IPS-NIHi7 (cell line): ENCODE measurements at regions not wholly inside any gene's neighbourhood (a gene's known extent, or its start where the extent isn't known, plus 50 kb on each side); places are given as distances from the start of the nearest gene placed in this dataset.
"Not testable (repeated sequence)": the region's sequence is repeated elsewhere in the genome, so short reads cannot be mapped to it uniquely, and the experiment has no call there.

Experiments
- DNase-seq: peaks from one replicate; pipeline ENCODE4 v3.0.0; 2012; ENCODE audit warnings: mixed read lengths; ENCODE audit errors: extremely low spot score

DNA sequence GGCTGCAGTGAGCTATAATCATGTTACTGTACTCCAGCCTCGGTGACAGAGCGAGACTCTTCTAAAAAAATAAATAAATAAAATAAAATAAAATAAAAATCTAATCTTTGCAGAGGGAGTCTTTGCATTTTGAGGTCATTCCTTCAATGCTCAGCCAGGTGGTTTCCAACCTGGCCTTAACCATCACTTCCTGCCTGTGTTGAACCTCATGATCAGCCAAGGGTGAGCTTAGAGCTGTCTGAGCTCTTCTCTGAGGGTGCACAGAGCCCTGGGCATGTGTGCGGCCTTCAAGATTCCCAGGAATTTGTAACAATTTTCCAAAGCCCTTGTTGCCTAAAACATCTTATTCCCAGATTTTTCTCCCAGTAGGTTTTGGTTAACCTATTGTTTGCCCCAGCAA lies 94.3 kb downstream of the KCNJ12 start:
- DNase-seq, result not testable (repeated sequence)

DNA sequence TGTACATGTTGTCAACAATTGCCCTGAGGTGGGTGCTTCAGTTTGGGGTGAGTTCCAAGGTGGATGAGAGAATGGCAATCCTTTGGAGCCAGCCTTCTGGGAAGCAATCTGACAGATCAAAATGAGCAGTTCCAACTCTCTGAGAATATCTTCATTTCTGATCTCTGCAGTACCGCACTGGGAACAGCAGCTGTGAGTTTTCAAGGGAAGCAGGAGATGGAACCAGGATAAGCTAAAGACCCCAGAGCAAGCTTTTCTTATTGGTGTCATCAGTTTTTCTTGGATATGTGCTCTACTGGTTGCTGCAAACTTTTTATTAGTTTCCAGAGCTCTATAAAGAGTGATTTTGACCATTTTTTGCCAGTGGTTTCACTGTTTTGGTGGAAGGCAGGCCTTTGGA lies 94.7 kb downstream of the KCNJ12 start:
- no peak for DNase-seq

DNA sequence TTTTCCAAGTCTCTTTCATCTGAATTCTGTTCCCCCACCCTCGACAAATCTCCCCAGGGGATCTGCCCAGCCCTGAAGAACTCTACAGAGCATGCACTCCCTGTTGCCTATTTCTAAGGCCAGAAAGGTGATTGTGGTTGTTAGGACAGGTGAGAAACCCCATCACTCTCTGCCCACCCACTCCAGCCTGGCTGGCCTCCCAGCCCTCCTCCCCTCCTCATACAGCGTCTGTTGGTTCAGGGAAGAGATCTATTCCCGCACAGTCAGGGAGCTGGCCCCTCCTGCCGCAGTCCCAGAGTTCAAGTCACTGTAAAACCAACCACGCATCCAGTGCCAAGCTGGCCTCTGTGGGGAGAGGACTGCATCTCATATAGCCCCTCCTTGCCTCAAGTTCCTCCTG lies 98.7 kb downstream of the KCNJ12 start:
- no peak for DNase-seq

DNA sequence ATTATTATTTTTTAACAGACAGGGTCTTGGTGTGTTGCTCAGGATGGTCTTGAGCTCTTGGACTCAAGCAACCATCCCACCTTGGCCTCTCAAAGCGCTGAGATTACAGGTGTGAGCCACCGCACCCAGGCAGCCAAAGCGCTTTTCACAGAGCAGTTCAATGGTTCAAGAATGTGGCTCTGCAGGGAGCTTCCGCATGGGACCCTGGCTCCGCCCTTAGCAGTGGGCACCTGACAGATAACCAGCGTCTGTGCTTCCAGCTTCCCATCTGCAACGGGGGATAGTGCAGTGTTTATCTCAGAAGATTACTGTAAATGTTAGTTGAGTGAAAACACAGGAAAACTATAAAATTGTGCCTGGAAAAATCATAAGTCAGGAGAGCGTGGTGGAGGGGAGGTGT lies 99.4 kb downstream of the KCNJ12 start:
- DNase-seq, result no peak

DNA sequence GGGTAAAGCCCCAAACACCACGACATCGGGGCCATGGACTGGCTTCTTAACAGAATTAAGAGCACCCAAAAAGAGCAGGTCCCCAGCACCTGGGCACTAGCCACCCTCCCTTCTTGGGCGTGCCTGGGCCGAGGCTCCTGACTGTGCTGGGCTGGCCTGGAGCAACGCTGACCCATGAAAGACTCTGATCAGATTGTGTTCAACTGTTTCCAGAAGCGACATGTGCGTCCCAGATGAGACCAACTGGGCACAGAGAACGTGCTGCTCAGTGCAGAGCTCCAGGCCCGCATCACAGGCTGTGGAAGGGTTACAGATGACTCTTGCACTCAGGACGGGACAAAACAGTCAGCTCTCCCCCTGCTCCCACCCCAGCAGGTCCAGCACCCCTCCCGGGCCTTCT lies 100.7 kb downstream of the KCNJ12 start:
- DNase-seq, result no peak

DNA sequence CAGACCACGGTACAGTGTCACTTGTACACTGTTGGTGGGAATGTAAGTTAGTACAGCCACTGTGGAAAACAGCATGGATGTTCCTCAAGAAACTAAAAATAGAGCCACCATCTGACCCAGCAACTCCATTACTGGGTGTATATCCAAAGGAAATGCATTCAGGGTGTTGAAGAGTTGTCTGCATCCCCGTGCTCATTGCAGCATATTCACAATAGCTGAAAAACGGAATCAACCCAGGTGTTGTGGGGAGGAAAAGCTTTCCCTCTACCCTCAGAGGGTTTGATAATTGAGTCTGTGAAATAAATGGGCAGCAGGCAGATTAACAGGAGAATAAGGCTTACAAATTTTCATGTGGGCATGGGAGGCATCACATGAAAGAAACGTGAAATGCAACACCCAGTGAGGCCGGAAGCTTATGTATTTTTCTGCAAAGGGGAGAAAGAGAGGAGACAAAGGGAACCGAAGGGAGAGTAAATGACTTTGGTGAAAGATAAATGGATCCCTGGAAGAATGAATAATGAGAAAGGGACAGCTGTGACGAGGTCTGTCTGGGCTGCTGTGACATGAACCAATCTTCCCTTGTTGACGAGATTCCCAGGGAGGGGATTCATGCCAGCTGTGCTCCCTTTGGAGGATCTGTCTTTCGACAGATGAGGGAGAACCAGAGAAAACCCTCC lies 106.2 kb downstream of the KCNJ12 start:
- no peak for DNase-seq

DNA sequence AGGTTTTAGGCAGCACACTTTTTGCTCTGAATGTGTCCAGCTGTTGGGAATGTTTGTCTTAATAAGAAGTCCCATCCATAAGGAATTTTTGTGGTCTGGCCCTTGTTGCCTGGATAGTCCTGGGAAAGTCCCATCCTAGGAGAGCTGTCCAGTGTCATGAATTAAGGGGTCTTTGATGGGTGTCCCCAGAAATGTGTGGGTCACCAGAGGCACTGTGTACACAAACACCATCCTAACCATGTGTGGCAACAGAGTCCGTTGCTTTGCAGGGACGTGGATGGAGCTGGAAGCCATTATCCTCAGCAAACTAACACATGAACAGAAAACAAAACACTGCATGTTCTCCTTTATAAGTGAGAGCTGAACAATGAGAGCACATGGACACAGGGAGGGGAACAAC lies 111.9 kb downstream of the KCNJ12 start:
- DNase-seq, result not testable (repeated sequence)

DNA sequence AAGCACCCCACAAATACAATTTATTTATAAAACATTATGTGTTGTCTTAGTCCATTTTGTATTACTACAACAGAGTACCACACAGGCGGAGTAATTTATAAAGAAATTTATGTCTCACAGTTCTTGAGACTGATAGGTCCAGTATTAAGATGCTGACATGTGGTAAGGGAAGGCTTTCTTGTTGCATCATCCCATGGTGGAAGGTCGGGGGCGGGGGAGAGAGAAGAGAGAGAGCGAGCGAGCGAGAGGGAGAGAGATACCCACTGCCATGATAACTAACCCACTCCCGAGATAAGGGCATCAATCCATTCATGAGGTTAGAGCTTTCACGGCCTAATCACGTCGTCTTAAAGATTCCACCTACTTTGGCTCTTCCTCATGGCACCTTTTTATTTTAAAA lies 117.8 kb downstream of the KCNJ12 start:
- DNase-seq, result no peak

DNA sequence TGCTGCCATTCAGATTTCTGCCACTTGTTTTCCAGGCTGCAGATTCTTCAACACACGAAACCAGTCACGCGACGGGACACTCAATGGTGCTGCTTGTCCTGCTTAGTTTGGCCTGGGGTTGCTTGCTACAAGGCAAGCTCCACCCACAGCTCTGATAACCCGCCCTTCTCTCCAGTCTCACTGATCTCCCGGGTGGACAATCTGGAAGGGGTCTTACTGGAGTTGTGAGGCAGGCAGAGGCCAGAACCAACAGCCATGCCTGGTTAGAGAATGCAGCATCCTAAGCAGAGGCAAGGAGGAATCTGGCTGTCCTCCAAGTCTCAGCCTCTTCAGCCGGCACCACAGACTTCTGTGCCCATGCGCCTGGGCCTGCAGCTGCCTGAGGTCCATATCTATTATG lies 119.1 kb downstream of the KCNJ12 start:
- no peak for DNase-seq

DNA sequence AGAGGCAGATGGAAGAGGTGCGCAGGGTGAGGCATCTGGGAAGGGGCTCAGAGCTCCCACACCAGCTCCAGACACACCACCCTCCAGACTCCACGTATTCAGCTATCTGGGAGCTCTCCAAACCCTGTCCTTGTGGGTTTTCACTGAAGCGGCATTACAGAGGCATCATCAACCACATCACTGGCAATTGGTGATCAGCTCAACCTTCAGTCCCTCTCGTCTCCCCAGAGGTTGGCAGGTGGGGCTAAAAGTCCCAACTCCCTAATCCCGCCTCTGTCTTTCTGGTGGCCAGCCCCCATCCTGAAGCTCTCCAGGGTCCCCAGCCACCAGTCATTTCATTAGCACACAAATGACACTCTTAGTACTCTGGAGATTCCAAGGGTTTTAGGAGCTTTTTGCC lies 123.9 kb downstream of the KCNJ12 start:
- no peak for DNase-seq

DNA sequence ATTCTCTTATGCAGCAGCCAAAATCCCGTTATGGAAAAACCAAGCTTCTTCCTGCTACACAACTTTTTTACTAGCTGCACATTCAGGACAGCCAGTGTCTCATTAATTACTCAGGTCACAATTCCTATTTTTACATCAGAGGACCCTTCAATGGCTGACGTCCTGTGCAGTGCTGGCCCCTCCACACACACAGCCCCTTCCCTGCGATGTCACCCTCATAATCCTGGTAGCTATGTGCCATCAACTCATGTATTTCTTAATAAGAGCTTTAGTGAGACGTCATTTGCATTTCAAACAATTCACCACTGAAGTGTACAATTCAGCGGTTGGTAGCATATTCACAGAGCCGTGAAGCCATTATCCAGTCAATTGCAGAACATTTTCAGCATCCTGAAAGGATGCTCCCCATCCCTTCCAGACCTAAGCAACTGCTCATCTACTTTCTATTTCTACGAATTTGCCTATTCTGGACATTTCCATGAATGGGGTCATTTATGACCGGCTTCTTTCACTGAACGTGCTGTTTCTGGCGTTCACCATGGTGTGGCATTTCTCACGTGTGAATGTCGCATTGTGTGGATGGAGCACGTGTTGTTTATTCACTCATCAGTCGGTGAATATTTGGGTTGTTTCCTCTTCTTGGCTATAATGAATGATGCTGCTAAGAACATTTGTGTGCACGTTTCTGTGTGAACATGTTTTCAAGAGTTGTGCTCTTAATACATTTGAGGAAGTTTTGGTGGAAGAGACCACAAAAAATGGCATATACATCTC lies 126.0 kb downstream of the KCNJ12 start:
- DNase-seq, result not testable (repeated sequence)

DNA sequence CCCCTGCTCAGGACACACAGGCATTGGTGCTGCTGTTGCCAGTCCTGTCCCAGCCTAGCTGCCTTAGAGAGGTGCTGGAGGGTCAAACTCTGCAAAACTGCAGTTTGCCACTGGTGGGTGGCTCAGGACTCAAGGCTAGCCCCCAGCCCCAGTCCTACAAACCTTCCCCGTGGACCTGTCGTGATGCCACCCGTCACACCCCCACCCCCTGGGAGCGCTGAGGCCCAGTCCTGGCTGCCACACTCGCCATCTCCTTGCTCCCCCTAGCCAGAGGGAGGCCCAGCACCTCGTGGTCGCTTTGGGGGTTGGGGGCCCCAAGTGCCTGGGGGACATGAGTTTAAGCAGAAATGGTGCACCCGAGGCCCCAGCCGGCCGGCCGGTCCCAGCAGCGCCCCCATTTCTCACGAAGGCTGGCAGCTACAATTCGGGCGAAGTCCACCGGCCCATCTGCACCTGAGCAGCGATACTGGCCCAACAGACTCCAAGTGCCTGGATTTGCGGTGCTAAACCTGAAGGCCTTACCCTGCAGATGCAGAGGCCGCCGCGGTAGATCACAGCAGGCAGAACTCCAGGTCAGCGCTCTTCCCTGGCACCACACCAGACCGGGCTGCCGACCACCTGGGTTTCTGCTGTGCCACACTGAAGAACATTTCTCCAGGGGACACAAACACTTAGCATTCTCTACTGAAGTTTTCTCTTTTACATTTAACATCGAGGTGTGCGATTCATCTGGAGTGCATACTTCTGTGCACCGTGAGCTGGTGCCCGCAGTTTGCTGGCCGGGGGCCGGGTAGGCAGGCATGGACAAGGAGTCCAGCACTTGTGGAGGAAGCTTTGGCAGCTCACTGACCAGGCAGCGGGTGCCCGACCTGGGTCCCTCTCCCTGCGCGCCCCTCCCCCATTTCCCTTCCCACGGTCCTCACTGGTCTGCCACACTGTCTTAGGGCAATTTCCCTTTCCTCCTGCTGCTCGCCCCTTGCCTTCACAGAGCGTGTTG lies 130.0 kb downstream of the KCNJ12 start:
- DNase-seq, result no peak

DNA sequence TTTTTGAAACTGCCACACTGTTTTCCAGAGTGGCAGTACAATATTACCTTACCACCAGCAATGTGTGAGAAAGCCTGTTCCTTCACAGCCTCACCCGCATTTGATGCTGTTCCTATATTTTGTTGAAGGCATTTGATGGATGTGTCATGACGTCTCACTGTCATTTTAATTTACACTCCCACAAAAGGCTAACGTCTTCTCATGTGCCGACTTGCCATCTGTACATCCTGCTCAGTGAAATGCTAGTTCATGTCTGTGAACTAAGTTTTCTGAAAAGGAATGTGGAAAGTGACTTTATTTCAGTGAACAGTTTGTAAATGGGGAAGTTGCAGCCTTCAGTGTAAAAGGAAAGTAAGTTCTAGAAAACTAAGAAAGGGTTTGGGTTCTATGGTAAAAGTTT lies 131.6 kb downstream of the KCNJ12 start:
- not testable (repeated sequence) for DNase-seq

DNA sequence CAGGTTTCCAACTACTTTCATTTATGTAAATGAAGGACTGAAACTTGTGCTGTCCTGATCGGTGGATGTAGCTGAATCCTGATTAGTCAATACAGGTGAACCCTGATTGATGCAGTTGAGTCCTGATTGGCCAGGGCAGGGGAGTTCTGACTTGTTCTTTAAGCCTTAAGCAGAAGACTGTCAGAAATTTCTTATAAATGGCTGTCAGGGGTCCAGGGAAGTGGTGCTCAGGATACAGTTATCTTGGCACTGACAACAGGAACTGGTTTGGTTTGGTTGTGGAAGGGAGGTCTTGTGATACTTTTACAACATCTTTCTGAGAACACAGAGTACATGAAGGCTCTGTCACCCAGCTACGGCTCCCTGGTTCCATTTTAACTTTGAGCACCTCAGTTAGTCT lies 132.1 kb downstream of the KCNJ12 start:
- DNase-seq, result no peak

DNA sequence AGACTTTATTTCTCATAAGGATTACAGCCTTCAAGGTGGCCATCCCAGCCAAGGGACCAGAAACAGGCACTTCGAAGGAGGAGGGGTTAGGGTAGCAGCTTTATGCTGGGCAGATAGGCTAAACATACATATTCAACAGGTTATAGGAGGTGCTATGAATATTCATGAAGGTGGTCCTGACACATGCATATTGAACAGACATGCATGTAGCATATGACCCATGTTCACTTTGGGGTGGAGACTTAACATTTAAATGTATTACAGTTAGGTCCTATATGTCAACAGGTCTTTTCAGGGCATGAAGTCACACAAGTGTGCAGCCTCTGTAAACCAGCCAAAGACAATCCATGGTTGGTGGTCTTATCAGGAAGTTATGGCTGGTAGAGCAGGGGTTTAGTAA lies 133.2 kb downstream of the KCNJ12 start:
- not testable (repeated sequence) for DNase-seq

DNA sequence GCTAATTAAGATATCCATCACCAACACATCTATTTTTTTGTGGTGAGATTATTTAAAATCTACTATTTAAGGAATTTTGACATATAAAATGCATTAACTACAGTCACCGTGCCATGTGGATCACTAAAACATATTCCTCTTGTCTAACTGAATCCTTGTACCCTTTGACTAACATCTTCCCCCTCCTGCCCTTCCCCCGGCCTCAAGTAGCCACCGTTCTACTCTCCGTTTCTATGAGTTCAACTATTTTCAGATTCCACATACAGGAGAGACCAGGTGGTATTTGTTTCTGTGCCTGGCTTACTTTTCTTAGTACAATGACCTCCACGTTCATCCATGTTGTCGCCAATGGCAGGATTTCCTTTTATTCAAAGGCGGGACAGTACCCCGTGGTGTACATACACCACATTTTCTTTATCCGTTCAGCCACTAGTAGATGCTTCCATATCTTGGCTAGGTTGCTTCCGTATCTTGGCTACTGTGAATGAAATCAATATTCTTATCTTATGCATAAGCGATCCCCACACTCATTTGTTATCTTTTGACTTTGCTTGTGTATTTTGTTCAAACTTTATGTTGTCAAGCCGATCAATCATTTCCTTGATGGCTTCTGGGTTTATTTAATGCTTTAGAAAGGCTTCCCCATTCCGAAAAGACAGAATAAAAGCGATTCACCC lies 134.7 kb downstream of the KCNJ12 start:
- DNase-seq, result no peak

DNA sequence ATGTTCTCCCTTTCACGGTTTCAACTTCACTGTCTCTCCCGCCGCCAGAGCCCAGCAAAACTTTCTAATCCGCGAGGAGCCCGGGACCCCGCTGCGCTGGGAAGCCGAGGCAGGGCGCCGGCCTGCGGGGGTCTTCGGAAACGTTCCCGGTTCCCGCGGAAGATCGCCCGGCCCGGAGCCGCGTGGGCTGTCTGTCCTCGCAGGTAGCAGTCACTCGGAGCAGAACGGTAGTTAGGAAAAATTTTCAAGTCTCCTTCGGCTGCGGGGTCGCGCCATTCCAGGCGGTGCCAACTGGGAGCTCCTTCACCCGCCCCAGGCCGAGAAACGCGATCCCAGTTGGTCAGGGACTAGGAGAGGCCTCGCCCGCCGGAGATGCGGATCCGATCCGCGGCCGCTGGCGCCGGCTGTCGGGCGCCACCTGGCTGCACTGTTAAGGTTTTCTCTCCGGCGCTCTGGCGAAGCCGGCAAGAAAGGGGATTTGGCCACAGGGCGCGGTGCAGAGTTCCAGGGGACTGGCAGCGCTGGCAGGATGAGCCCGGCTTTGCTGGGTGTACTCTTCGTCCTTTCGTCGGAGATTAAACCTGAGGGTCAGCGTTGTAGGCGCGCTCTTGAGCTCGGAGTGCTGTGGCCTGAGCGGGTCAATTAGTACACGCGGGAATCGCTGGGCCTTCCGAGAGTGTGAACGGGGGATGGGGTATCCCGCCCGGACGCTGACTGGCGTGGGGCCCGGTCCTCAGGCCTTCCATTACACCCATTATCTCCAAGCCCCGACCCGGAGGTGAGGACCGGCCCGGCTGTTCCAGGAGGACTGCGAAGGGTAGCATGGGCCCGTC lies 135.4 kb downstream of the KCNJ12 start:
- peak; percentile 88 for DNase-seq

DNA sequence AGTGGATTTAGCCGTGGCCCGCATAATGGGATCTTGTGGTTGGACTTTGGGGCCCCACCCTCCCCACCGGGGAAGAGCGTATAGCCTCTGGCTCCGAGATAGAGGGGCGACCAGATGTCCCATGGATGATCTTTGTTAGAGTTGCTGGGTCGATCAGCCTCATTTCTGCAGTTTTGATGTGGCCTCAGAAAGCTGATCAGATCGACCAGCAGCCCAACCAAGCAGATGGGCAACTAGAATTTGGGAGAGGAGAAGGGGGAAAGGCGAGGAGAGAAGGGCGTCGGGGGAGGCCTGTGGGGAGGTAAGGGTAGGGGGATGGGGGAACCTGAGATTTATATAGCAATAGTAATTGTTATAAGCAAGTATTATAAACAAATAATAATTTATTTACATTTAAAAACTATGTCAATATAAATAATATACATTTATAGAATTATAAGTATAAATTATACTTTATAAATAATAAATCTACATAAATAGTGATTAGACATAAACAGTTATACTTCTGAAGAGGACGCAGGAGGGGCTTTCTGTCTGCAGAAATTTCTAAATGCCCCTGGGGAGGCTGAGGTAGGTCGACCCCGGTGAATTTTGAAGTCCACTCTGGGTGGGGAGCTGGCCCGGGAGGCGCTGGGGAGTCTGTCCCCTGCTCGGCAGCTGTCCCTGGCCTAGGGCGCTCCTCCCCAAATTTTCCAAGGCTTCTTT lies 136.3 kb downstream of the KCNJ12 start:
- DNase-seq, result no peak

DNA sequence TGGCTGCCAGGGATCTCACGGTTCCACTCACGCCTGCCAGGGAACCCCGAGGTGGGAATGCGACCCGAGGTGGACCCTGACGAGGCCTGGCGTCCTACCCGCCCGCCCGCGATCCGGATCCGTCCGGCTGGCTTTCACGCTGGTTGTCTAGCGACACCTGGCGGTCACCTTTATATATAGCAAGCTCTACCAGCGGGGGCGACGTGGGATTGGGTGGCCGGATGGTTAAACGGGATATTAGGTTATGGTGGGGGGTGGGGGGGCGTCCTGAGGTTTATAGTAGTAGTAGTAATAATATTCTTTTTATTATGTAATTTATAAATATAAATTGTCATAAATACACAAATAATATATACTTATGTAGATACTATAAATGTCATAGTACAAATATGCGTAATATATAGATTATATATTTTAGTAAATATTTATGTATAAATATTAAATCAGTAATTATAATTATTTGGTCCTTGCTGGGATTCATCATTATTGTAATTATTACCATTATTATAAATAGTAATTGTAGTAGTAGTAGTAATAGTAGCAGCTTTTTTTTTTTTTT lies 136.9 kb downstream of the KCNJ12 start:
- DNase-seq, result peak; percentile 94

DNA sequence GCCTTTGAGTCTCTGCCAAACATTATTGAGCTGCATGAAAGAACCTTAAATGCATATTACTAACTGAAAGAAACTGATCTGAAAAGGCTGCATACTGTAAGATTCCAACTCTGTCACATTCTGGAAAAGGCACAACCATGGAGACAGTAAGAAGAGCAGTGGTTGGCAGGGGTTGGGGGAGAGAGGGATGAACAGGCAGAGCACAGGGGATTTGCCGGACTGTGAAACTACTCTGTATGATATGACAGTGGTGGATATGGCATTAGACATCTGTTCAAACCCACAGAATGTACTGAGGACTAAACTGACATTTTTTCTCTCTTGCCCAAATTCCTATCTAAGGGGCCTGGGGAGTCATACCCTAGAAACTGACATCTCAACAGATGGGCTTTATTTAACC lies 138.4 kb downstream of the KCNJ12 start:
- DNase-seq, result not testable (repeated sequence)
